ENCODE measurements at regions not wholly inside any gene's neighbourhood (a gene's known extent, or its start where the extent isn't known, plus 50 kb on each side); places are given as distances from the start of the nearest gene placed in this dataset.

GRCh38 chrX:114134465-114134864, 449.4 kb upstream of the HTR2C start:
- H3K4me2 ChIP-seq (ENCODE audit: low read depth, low read length, poor library complexity, severe bottlenecking) = no peak overlapping the region
- no peaks in the 10 kb centered on the region for H3K9me2 ChIP-seq (replicated peaks; ENCODE audit: low read depth, low read length)
- TF ChIP-seq CTCF (conservative IDR thresholded peaks at IDR 0.05; ENCODE audit: low read length) (no peak), EZH2phosphoT487 (IDR thresholded peaks at IDR 0.05; ENCODE audit: borderline replicate concordance) (no peak)
- no peaks in the 10 kb centered on the region for H3K4me1 ChIP-seq (ENCODE audit: insufficient read depth, low read length, poor library complexity, severe bottlenecking)
- H3F3A ChIP-seq (ENCODE audit: low read depth) = no peaks in the 10 kb centered on the region
- H3K79me2 ChIP-seq (ENCODE audit: insufficient read depth, low read length) = no peaks in the 10 kb centered on the region
- no peak overlapping the region for H3K9ac ChIP-seq (ENCODE audit: low read depth, low read length, poor library complexity, severe bottlenecking)
- H2AFZ ChIP-seq (ENCODE audit: low read length) = no peak overlapping the region
- H3K27me3 ChIP-seq (ENCODE audit: insufficient read depth, low read length, poor library complexity, severe bottlenecking) = no peaks in the 10 kb centered on the region
- H3K4me3 ChIP-seq (ENCODE audit: low read length, poor library complexity, severe bottlenecking) = no peak overlapping the region
- no peaks in the 10 kb centered on the region for H3K36me3 ChIP-seq (ENCODE audit: insufficient read depth, low read length)
- H4K20me1 ChIP-seq (ENCODE audit: insufficient read depth, low read length, poor library complexity, severe bottlenecking) = no peaks in the 10 kb centered on the region
- H3K9me3 ChIP-seq (ENCODE audit: insufficient read depth, low read depth, low read length) = no peaks in the 10 kb centered on the region

GRCh38 chrX:114127411-114128025, 456.4 kb upstream of the HTR2C start:
- Histone ChIP-seq H3F3A (ENCODE audit: low read depth) (no peaks in the 10 kb centered on the region), H3K36me3 (ENCODE audit: insufficient read depth, low read length) (no peaks in the 10 kb centered on the region), H3K9me3 (ENCODE audit: insufficient read depth, low read depth, low read length) (no peaks in the 10 kb centered on the region), H3K4me1 (ENCODE audit: insufficient read depth, low read length, poor library complexity, severe bottlenecking) (no peaks in the 10 kb centered on the region), H2AFZ (ENCODE audit: low read length) (no peak overlapping the region), H3K9me2 (replicated peaks; ENCODE audit: low read depth, low read length) (no peaks in the 10 kb centered on the region), H4K20me1 (ENCODE audit: insufficient read depth, low read length, poor library complexity, severe bottlenecking) (no peaks in the 10 kb centered on the region), H3K79me2 (ENCODE audit: insufficient read depth, low read length) (no peaks in the 10 kb centered on the region), H3K4me3 (ENCODE audit: low read length, poor library complexity, severe bottlenecking) (no peak overlapping the region), H3K27me3 (ENCODE audit: insufficient read depth, low read length, poor library complexity, severe bottlenecking) (no peaks in the 10 kb centered on the region), H3K4me2 (ENCODE audit: low read depth, low read length, poor library complexity, severe bottlenecking) (no peak overlapping the region), H3K9ac (ENCODE audit: low read depth, low read length, poor library complexity, severe bottlenecking) (no peak overlapping the region)
- TF ChIP-seq EZH2phosphoT487 (IDR thresholded peaks at IDR 0.05; ENCODE audit: borderline replicate concordance) = no peak

GRCh38 chrX:114127005-114127404, 456.9 kb upstream of the HTR2C start:
- no peak overlapping the region for H3K4me3 ChIP-seq (ENCODE audit: low read length, poor library complexity, severe bottlenecking)
- H3K4me1 ChIP-seq (ENCODE audit: insufficient read depth, low read length, poor library complexity, severe bottlenecking) = no peaks in the 10 kb centered on the region
- H2AFZ ChIP-seq (ENCODE audit: low read length) = no peak overlapping the region
- H4K20me1 ChIP-seq (ENCODE audit: insufficient read depth, low read length, poor library complexity, severe bottlenecking) = no peaks in the 10 kb centered on the region
- no peaks in the 10 kb centered on the region for H3K9me3 ChIP-seq (ENCODE audit: insufficient read depth, low read depth, low read length)
- no peaks in the 10 kb centered on the region for H3K79me2 ChIP-seq (ENCODE audit: insufficient read depth, low read length)
- H3K4me2 ChIP-seq (ENCODE audit: low read depth, low read length, poor library complexity, severe bottlenecking) = no peak overlapping the region
- H3K9me2 ChIP-seq (replicated peaks; ENCODE audit: low read depth, low read length) = no peaks in the 10 kb centered on the region
- H3F3A ChIP-seq (ENCODE audit: low read depth) = no peaks in the 10 kb centered on the region
- no peaks in the 10 kb centered on the region for H3K36me3 ChIP-seq (ENCODE audit: insufficient read depth, low read length)
- no peak overlapping the region for H3K9ac ChIP-seq (ENCODE audit: low read depth, low read length, poor library complexity, severe bottlenecking)
- TF ChIP-seq CTCF (conservative IDR thresholded peaks at IDR 0.05; ENCODE audit: low read length) (no peak), EZH2phosphoT487 (IDR thresholded peaks at IDR 0.05; ENCODE audit: borderline replicate concordance) (no peak)
- H3K27me3 ChIP-seq (ENCODE audit: insufficient read depth, low read length, poor library complexity, severe bottlenecking) = no peaks in the 10 kb centered on the region

GRCh38 chrX:114101081-114101480, 482.8 kb upstream of the HTR2C start:
- H3K9ac ChIP-seq (ENCODE audit: low read depth, low read length, poor library complexity, severe bottlenecking) = no peak overlapping the region
- H2AFZ ChIP-seq (ENCODE audit: low read length) = no peak overlapping the region
- no peaks in the 10 kb centered on the region for H3K79me2 ChIP-seq (ENCODE audit: insufficient read depth, low read length)
- no peaks in the 10 kb centered on the region for H3K9me2 ChIP-seq (replicated peaks; ENCODE audit: low read depth, low read length)
- no peaks in the 10 kb centered on the region for H3F3A ChIP-seq (ENCODE audit: low read depth)
- H3K4me1 ChIP-seq (ENCODE audit: insufficient read depth, low read length, poor library complexity, severe bottlenecking) = no peaks in the 10 kb centered on the region
- TF ChIP-seq EZH2phosphoT487 (IDR thresholded peaks at IDR 0.05; ENCODE audit: borderline replicate concordance) (no peak), CTCF (conservative IDR thresholded peaks at IDR 0.05; ENCODE audit: low read length) (no peak)
- H3K9me3 ChIP-seq (ENCODE audit: insufficient read depth, low read depth, low read length) = no peaks in the 10 kb centered on the region
- H3K4me2 ChIP-seq (ENCODE audit: low read depth, low read length, poor library complexity, severe bottlenecking) = no peak overlapping the region
- H3K27me3 ChIP-seq (ENCODE audit: insufficient read depth, low read length, poor library complexity, severe bottlenecking) = no peaks in the 10 kb centered on the region
- no peaks in the 10 kb centered on the region for H4K20me1 ChIP-seq (ENCODE audit: insufficient read depth, low read length, poor library complexity, severe bottlenecking)
- no peaks in the 10 kb centered on the region for H3K36me3 ChIP-seq (ENCODE audit: insufficient read depth, low read length)
- no peak overlapping the region for H3K4me3 ChIP-seq (ENCODE audit: low read length, poor library complexity, severe bottlenecking)
